ENCODE measurements at regions not wholly inside any gene's neighbourhood (a gene's known extent, or its start where the extent isn't known, plus 50 kb on each side); places are given as distances from the start of the nearest gene placed in this dataset.

DNA sequence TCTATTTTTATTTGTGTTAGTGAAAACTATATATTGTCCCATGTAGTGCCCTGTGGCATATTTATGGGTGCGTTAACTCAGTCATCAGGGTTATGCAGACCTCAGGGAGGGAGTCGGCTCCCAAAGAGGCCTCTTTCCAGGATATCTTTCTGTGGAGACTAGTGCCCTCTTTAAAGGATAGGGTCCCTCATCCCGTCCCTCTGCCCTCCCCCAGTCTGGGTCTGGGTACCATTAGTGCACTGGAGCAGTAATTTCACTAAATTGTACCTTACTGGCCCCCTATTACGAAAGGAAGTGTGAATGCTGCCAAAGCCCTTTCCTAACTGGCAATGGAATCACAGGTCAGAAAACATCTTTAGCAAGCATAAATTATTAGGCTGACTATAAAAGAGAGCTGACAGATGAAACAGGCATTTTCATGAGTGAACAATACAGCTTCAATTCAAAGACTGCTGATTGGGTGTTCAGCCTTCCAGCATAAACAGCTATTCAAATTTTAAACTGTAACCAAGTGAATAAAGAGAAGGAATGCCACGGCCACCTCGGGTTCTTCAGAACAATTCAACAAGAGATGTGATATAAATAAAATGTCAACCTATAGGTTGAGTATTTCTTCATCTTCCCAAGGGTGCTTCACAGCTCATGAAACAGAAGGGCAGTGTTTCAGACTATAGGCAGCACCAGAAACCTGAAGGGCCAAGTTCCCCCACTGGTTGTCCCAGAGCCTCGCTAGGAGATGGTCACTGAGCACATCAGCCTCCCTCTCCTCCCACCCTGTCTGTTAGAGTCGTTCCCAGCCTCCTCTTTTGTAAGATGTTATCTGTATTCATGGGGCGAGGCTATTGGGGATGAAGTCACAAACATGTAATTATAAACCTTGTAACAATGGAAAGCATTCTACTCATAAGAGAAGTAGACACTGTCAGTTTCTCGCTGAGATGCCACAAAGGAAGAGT, 318.7 kb downstream of the TMEM161B start:
- DNase-seq (ENCODE audit: low read depth), result no peak

DNA sequence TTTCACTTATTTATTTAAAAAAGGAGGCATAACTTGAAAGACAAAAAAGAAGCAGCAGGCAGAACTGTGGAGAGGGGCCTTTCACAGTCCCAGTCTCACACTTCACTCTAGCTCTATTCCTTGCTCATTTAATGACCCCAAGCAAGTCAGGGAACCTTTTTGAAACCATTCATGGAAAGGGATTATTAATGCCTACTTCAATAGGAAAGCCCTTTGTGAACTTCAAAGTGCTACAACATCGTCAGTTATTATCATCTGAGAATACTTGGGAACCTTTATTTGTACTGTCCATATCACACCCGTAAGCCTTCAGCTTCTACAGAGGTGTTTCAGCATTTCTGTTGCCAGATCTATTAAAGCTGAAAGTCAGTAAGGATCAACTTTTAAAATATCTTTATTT, 320.2 kb downstream of the TMEM161B start:
- DNase-seq (ENCODE audit: low read depth), result no peak

DNA sequence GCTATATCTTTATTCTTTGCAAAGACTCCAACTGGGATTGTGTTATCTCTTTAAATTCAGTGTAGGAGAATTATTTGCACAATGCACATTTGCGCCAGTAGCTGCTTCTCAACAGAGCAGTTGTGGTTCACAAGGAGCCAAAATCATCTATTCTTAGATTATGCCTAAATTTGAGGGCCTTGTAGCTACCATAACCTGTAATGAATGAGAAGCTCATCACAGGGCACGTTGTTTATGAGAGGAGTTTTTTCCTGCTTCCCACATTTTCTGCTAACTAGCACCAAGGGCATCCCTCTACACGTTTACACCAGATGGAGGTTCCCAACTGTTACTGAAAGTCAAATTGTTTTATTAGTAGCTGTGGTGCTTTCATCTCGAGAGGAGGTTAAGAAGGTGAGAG, 322.4 kb downstream of the TMEM161B start:
- no peak for DNase-seq (ENCODE audit: low read depth)

DNA sequence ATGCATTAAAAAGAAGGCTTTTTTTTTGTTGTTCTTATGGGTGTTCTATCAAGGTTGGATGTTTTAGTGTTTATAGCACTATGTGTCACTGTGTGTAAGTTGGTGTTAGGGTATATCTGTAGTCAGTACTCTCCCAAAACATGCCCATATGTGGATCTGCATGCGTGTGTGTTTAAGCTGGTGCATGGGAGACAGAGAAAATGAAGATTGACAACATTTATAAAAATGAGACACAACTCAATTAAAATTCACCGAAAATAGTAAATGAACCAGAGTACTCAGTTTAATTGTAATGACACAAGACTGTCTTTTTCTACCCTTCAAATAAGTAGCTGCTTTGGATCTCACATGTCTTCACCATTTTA, 323.4 kb downstream of the TMEM161B start:
- DNase-seq (ENCODE audit: low read depth), result no peak

DNA sequence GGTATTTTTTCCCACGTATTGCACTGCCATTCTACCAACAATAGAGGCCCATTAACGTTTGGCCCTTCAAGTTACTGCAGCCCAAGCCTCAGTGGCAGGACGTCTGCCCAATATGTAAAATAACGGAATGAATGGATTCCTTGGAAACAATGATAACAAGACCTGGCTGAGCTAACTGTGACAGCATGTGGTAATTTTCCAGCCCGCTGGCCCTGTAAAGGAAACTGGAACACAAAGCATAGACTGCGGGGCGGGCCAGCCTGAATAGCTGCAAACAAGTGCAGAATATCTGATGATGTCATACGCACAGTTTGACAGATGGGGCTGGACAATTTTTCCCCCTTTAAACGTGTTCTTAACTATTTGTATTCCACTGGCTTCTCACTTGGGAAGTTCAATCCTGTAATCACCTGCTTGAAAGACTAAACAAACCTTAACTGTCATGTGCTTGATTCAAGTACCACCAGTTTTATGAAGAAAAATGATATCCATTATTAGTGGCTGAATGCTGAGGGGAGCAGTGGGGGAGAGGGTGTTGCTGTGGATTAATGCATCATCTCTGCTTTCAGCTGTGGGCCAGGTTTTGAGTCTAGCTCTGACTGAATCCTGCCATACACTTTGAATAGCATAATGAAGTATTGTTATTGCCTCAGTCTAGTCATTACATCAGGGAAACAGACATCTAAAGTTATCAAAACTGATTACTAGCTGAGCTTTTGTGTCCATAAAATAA, 323.9 kb downstream of the TMEM161B start:
- peak; percentile 25 for DNase-seq (ENCODE audit: low read depth)

DNA sequence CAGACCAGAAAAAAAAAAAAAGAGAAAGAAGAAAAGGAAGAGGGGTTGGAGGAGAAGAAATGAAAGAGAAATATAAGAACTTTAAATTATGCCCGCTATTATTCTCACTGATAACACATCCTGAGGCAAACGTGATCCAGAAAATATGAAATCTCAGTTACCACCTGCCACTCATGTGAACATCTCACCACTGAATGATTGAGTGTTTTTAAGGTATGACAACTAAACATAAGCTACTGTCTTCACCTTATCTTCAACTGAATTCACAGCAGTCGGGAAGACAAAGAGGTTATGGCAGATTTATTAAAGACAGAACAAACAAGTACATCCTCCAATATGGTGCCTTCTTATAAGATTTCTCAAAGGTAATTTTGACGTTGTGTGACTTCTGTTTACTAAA, 327.9 kb downstream of the TMEM161B start:
- DNase-seq (ENCODE audit: low read depth), result no peak

DNA sequence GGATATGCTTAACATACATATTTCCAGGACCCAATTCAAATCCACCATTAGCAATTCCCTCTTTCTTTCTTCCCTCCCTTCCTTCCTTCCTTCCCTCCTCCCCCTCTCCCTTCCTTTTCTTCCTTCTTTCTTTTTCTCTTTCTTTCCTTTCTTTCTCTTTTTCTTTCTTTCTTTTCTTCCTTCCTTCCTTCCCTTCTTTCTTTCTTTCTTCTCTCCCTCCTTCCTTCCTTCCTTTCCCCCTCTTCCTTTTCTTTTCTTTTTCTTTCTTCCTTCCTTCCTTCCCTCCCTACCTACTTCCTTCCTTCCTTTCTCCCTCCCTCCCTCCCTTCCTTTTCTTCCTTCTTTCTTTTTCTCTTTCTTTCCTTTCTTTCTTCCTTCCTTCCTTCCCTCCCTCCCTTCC, 332.0 kb downstream of the TMEM161B start:
- DNase-seq (ENCODE audit: low read depth), result no peak

DNA sequence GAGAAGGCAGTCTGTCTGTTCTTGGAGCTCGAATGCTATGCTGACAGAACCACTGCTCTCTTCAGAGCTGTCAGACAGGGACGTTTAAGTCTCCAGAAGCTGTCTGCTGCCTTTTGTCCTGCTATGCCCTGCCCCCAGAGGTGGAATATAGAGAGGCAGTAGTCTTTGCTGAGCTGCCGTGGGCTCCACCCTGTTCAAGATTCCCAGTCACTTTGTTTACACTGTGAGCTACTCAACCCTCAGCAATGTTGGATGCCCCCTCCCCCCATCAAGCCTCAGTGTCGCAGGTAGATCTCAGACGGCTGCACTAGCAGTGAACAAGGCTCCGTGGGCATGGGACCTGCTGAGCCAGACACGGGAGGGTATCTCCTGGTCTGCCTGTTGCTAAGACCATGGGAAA, 344.2 kb downstream of the TMEM161B start:
- no peak for DNase-seq (ENCODE audit: low read depth)

DNA sequence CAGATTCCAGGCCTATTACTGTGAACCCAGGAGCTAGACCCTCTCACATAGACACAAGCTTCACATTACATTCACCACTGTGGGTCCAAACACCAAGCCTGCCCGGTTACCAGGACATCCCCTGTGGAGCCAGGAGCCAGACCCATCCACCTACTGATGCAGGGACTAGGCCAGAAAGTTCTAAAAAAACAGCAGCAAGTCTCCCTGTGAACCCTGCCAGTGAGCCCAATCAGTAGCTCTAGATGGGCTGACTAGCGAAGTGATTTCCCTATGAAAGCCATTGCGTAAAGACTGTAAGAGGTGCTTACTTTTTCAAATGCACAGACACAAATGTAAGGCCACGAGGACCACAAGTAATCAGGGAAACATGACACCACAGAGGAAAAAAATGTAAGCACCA, 352.3 kb downstream of the TMEM161B start:
- DNase-seq (ENCODE audit: low read depth), result no peak

DNA sequence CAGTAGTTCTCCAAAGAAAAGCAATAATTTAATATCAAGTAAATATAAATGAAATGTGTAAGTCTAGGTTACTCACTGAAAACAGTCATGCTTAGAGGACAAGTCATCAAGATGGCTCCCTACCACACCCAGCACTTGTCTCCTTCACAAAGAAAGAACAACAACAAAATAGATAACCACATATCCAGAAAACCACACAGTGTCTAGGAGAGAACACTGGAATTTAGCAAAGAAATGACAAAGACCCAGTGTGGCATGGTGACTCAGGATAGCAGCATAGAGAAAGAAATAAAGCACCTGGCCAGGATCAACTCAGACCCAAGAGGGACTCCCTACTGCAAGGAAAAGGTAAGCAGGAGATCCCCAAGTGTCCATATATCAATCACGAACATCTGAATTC, 356.2 kb downstream of the TMEM161B start:
- DNase-seq (ENCODE audit: low read depth), result peak; percentile 13

DNA sequence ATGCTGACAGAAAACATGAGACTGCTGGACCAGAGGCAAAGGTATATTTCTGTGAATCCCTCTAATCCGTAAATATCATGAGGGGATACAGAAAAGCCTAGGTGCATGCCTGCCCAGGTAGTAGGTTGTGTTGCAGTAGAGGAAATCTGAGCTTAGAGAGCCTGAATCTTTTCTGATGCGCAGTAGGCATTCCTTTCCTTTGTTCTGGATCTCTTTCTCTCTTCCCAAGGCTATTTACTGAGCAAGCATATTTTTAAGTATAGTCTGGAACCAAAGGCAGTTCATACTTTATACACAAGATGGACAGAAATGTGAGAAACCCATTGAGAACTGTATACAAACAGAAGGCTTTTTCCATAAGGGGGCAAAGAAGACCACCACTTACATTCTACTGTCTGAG, 359.3 kb downstream of the TMEM161B start:
- DNase-seq (ENCODE audit: low read depth), result no peak

DNA sequence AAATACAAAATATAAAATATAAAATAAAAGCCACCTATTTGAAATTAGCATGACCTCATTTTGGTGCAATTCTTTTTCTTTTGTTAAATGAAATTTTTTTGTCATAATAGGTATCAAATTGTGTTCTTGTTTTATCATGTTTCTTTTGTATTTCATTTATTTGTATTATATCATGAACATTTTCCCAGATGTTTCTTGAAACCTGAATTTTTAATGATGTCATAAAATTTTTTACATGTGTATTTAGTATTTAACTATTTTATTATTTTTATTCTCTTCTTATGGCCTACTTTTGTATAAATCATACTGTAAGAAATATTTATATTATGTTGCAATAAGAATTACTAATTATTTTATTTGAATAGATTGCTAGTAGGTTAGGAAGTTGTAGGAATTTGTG, 361.7 kb downstream of the TMEM161B start:
- no peak for DNase-seq (ENCODE audit: low read depth)

DNA sequence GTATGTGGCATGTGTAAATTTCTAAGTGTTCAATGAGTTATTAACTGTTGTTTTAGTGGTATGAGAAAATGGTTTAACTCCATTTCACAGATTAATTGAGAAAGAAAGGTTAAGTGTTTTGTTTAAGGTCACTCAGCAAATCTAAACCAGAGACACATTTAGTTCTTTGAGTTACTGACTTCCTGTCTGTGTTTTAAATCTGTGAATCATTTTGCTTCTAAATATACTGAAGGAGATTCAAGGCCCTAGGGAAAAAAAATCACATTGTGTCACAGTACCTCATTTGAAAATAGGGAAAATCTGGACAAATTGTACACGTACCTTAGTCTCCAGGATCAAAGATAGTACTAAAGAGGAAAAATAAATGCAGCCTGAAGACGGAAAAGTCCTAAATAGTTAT, 368.2 kb downstream of the TMEM161B start:
- peak; percentile 25 for DNase-seq (ENCODE audit: low read depth)

DNA sequence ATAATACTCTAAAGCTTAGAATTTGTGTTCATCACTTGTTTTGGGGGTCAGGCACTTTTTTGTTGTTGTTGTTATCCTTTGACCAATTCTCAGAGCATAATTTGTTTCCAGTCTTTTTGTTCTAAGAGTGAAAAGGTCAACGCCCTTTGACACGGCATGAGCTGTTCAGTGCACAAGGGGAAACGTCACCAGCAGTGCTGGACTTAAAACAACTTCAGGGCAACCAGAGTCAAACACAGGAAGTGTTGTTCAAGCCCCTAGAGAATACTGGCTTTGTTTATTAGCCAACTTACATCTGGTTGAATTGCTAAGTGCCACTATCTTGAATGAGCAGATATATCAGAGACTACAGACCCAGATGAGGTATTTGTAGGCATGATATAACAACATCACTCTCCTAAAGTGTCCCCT, 368.9 kb downstream of the TMEM161B start:
- peak; percentile 52 for DNase-seq (ENCODE audit: low read depth)

DNA sequence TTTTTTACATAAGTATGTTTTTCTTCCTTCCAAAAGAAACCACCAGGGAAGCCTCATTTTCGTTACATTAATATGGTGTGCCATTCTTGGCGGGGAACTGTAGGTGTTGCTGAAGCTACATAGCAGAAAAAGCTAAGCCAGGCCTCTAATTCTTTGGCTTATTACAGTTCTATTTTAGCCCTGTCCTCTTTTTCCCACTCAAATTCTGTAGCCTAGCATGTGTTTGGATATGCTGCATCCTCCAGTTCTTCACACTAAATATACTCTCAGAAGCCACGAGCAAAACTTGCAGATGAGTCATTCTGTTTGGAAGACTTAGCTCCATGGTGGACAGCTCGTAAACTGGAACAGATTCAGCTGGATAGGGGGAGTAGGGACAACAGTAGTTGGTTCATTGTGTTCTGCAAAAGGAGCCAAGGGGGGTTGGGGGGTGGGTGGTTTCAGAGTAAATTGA, 369.4 kb downstream of the TMEM161B start:
- DNase-seq (ENCODE audit: low read depth), result peak; percentile 84

DNA sequence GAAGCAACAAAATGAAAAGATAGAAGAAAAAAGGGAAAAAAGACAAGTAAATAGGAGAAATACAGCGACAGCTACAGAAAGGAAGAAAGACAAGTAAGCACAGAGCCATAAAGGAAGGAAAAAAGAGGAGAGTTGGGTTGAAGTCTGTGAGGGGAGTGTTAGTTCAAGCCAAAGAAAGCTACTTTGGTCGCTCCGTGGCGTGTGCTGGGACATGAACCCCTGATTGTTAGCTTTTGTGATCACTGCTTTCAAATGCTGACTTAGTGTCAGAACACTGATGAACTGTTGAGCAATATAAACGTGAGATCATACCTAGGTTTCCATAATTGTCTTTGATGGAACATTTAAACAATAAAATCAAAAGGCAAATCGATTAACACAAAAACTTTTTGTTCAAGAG, 370.1 kb downstream of the TMEM161B start:
- DNase-seq (ENCODE audit: low read depth), result no peak

DNA sequence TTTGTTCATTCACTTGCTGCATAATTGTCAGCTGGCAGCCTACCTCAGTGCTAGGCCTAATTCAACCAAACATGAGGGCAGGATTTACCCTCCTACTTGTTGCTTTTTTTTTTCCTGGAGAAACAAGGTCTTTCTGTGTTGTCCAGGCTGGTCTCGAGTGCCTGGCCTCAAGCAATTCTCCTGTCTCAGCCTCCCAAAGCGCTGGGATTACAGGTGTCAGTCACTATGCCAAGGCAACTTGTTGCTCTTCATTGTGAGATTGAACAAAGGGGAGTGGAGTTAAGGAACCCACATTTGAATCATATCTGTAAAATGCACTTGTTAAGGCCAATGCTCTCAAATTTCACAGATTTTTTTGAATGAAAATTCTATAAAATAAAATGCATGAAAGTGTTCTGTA, 380.5 kb downstream of the TMEM161B start:
- DNase-seq (ENCODE audit: low read depth), result no peak

DNA sequence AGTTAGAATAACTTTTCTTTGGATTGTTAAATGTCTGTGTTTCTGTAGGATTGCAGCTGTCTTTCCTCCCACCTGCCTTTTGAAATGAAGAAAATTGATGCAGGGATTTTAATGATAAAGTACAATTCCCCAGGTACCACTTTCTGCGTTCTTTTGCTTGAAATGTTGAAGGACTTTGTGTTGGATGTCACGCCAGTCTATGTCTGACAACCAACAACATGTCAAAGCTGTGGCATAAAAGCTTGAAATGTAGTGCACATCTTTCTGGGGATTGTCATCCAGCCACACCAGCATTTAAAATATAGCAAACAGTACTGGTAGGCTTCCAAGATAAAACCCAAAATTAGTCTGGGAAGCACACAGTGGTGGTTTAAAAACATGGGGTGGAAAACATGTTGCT, 381.4 kb downstream of the TMEM161B start:
- no peak for DNase-seq (ENCODE audit: low read depth)

DNA sequence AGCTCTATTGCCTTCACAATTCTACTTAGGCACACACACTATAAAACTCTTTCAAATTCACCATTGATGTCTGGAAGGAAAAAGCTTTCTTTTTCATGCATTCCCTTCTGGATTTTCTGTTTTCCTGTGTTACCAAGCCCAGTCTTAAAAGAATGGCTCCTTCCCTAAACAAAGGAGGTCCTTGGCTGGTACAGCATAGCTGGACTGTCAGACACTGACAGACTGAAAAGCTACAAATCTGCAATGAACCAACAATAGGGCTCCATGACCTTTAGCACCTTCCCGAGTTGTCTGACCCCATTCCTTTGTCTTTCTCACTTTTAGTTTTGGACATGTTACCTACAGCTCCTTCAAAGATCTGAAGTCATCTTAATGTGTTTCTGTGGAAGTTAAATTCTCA, 382.5 kb downstream of the TMEM161B start:
- DNase-seq (ENCODE audit: low read depth), result no peak

DNA sequence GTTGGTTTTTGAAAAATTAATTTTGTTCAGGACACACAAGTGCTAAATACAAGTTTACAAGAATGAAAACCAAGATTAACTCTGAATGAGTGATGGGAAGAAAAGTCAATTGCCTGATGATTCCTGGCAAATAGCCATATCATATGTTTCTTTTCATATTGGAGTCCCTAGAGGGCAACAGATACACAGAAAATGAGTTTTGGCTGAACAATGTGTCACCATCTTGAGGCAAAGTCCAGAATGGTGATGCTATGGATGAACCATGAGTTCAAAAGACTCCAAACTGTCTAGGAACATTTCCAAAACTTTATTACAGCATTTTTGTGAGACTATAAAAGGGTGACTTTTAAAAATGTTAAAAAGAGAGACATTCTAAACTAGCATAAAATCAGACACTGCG, 382.9 kb downstream of the TMEM161B start:
- DNase-seq (ENCODE audit: low read depth), result peak; percentile 30

DNA sequence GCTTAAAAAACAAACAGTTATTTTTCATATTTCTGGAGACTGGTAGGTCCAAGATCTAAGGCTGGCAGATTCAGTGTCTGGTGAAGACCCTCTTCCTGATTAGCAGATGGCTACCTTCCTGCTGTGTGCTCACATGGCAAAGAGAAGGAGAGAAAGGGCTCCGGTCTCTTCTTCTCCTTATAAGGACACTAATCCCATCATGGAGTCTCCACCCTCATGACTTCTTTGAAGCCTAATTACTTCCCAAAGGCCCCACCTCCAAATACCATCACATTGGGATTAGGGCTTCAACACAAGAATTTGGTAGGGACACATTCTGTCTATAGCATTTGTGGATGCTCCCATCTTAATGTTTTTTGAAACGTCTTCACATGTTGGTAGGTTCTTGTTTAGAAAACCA, 391.1 kb downstream of the TMEM161B start:
- DNase-seq (ENCODE audit: low read depth), result no peak

DNA sequence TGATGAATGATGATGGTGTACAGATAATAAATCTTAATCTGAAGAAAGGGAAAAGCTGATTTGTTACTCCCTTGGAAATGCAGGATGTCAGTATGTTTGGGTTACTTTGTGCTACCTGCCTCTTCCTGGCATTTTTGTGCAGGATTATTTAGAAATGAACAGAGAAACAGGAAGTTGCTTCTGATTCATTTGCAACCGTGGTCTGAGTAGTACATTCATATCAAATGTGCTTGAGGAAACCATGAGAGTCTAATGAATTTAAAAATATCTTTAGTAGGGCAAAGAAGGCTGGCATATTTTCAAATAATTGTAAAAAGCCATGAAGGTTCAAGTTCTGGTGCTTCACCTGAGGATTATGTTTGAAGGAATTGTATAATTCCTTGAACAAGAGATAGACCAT, 391.6 kb downstream of the TMEM161B start:
- DNase-seq (ENCODE audit: low read depth), result peak; percentile 12

DNA sequence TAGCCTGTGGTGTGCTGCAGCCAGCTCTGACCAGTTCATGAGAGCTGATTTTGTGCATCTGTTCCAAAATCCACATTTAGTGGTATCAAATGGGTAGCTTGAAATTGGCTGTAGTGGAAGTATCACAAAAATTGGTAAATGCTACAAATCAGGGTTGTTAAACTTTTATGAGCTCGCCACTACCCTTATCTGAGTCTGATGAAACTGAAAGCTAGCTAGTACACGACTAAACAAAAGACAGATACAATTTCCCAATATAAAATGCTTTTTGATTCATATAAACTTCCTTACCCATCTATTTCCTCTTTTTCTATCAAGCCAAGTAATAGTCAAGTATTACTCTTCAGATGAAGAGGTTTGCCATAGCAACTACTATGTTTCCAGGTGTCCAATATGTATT, 392.0 kb downstream of the TMEM161B start:
- no peak for DNase-seq (ENCODE audit: low read depth)
